Prostate gland (tissue), 2 donors: ENCODE measurements at regions not wholly inside any gene's neighbourhood (a gene's known extent, or its start where the extent isn't known, plus 50 kb on each side); places are given as distances from the start of the nearest gene placed in this dataset.
"Not testable (repeated sequence)": the region's sequence is repeated elsewhere in the genome, so short reads cannot be mapped to it uniquely, and the experiment has no call there.

Experiments used
- DNase-seq: peaks from one replicate; pipeline ENCODE4 v3.0.0-alpha.2; 2019; ENCODE audit warnings: low spot score
- H3K27ac ChIP-seq, 2 donors: fragments of 200-600 bp; sonication (generic); 2 replicates each; pipeline ENCODE4 v1.5.1; 2017 to 2019
- H3K27me3 ChIP-seq: fragments of 200-600 bp; sonication (generic); replicated peaks from 2 replicates; pipeline ENCODE4 v1.5.1; 2019; ENCODE audit not compliant: insufficient read depth
- H3K36me3 ChIP-seq, 2 donors: fragments of 200-600 bp; sonication (generic); 1 replicate in 1 of 2; 2 replicates in 1 of 2; pipeline versions ENCODE4 v1.5.1 to v1.8.1; 2017 to 2019
- H3K4me1 ChIP-seq: fragments of 200-600 bp; sonication (generic); replicated peaks from 2 replicates; pipeline ENCODE4 v1.5.1; 2019
- H3K4me3 ChIP-seq, 2 donors: fragments of 200-600 bp; sonication (generic); 2 replicates each; pipeline ENCODE4 v1.5.1; 2017 to 2019
- H3K9me3 ChIP-seq: fragments of 200-600 bp; sonication (generic); 2 replicates; pipeline ENCODE4 v1.5.1; 2017
- CTCF ChIP-seq, 4 experiments: fragments of 200-600 bp in 2 of 4; fragments of 450-650 bp in 2 of 4; sonication (generic) in 2 of 4; IDR thresholded peaks; 1 replicate in 3 of 4; 2 replicates in 1 of 4; pipeline ENCODE4 v1.5.1; 2016 to 2019; ENCODE audit warnings: antibody characterized with exemption in 4 of 4, mild to moderate bottlenecking in 2 of 4, moderate library complexity in 2 of 4
- POLR2A ChIP-seq: fragments of 450-650 bp; IDR thresholded peaks from one replicate; pipeline ENCODE4 v1.6.1; 2016; ENCODE audit warnings: antibody characterized with exemption, mild to moderate bottlenecking
- POLR2AphosphoS5 ChIP-seq: sonication (generic); formaldehyde crosslinking; IDR thresholded peaks from one replicate; pipeline ENCODE4 v1.6.1; 2017; ENCODE audit warnings: antibody characterized with exemption
- WGBS: methylation state at CpG from one replicate; pipeline ENCODE4 v1.1.5; 2018; 5-methylcytosine and 5-hydroxymethylcytosine counted together
- intact Hi-C: fragments of 100-400 bp; cut with DNase I; formaldehyde crosslinking; loops from one replicate; pipeline ENCODE4 v1.14.2; 2022

- Histone ChIP-seq H3K4me1 (no peaks in the 10 kb centered on the region), H3K27me3 (no peaks in the 10 kb centered on the region), H3K4me3 (no peak overlapping the region), H3K36me3 (no peaks in the 10 kb centered on the region), H3K9me3 (no peaks in the 10 kb centered on the region), H3K27ac (no peak overlapping the region)
- intact Hi-C loops = no loop called here
- no peak for DNase-seq
- TF ChIP-seq POLR2AphosphoS5 (no peak), CTCF (IDR thresholded peaks at IDR 0.05) (no peak), POLR2A (no peak)
- WGBS = 97% methylated on average over 4 of the region's 4 CpGs
Observed at GRCh38 chr12:68397566-68398158, 65.5 kb upstream of the MDM1 start.

DNA sequence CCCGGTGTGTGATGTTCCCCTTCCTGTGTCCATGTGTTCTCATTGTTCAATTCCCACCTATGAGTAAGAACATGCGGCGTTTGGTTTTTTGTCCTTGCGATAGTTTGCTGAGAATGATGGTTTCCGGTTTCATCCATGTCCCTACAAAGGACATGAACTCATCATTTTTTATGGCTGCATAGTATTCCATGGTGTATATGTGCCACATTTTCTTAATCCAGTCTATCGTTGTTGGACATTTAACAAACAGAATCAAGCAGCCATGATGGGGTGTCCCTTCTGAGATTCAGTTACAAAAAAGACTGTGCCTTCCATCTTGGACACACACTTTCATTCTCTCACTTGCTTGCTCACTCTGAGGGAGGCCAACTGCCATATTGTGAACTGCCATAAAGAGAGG is 66.5 kb upstream of the MDM1 start:
- H3K9me3 ChIP-seq, H3K4me1 ChIP-seq, H3K27me3 ChIP-seq, H3K27ac ChIP-seq, H3K4me3 ChIP-seq, H3K36me3 ChIP-seq, intact Hi-C loops, DNase-seq: not testable (repeated sequence)
- WGBS = 89% methylated on average over 6 of the region's 6 CpGs

GRCh38 chr12:68400226-68400829 is 68.2 kb upstream of the MDM1 start:
- TF ChIP-seq POLR2AphosphoS5 (no peak), POLR2A (no peak), CTCF (IDR thresholded peaks at IDR 0.05) (no peak)
- WGBS = 40% methylated on average over 5 of the region's 5 CpGs
- no peak overlapping the region for H3K4me3 ChIP-seq
- DNase-seq = no peak
- no peaks in the 10 kb centered on the region for H3K36me3 ChIP-seq
- no peak overlapping the region for H3K27ac ChIP-seq
- intact Hi-C loops = no loop called here
- no peaks in the 10 kb centered on the region for H3K27me3 ChIP-seq
- H3K4me1 ChIP-seq = no peaks in the 10 kb centered on the region
- H3K9me3 ChIP-seq = no peaks in the 10 kb centered on the region

GRCh38 chr12:68402422-68402821 is 70.3 kb upstream of the MDM1 start:
- Histone ChIP-seq H3K27ac (no peak overlapping the region), H3K4me3 (no peak overlapping the region), H3K36me3 (no peaks in the 10 kb centered on the region), H3K9me3 (no peaks in the 10 kb centered on the region), H3K4me1 (no peaks in the 10 kb centered on the region), H3K27me3 (no peaks in the 10 kb centered on the region)
- intact Hi-C loops = no loop called here
- DNase-seq = no peak
- TF ChIP-seq CTCF (IDR thresholded peaks at IDR 0.05) (no peak), POLR2AphosphoS5 (no peak), POLR2A (no peak)
- 90% methylated on average over 2 of the region's 2 CpGs for WGBS

DNA sequence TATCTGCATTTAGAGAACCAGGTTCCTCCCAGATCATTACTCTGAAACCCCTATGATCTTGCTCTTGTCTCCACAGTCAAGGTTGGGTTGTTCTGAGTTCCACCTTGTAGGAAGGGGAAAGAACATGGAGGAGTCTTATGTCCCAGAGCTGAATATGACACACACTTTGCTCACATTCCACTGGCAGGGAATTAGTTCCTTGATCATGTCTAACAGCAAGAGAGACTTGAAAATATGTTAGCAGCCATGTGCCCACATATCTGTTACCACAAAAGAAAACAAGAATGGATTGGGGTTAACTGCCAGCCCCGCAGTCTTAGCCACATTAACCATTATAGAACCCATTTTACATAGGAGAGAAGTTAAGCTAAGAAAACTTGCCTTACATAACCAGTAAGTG is 71.1 kb upstream of the MDM1 start:
- Histone ChIP-seq H3K27me3 (no peaks in the 10 kb centered on the region), H3K4me1 (no peaks in the 10 kb centered on the region), H3K27ac (no peak overlapping the region), H3K4me3 (no peak overlapping the region), H3K9me3 (no peaks in the 10 kb centered on the region), H3K36me3 (no peaks in the 10 kb centered on the region)
- no peak for TF ChIP-seq POLR2AphosphoS5
- TF ChIP-seq CTCF (IDR thresholded peaks at IDR 0.05) = no peak
- no peak for TF ChIP-seq POLR2A
- intact Hi-C loops = no loop called here
- 82% methylated on average over 1 of the region's 1 CpG for WGBS
- DNase-seq = no peak
